Right lobe of liver (tissue), 4 donors: ENCODE measurements at regions not wholly inside any gene's neighbourhood (a gene's known extent, or its start where the extent isn't known, plus 50 kb on each side); places are given as distances from the start of the nearest gene placed in this dataset.

Source experiments
- CTCF ChIP-seq, 4 donors: fragments of 200-600 bp in 3 of 4; fragments of 450-650 bp in 1 of 4; IDR thresholded peaks; one replicate each; pipeline versions ENCODE4 v1.5.1 to v1.8.0; 2016 to 2022; ENCODE audit warnings: antibody characterized with exemption in 4 of 4, mild to moderate bottlenecking in 2 of 4
- POLR2A ChIP-seq: fragments of 450-650 bp; IDR thresholded peaks from one replicate; pipeline ENCODE4 v1.6.1; 2017; ENCODE audit warnings: antibody characterized with exemption, mild to moderate bottlenecking
- donor health status: DM: no; HTN: no; CAD: no.
- donor health status: DM: no; HTN: no; CAD: no.
- donor health status: DM: no; HTN: yes; CAD: no.

GRCh38 chr1:244151537-244151936, 100.5 kb downstream of the ZBTB18 start:
- no peak for TF ChIP-seq CTCF (IDR thresholded peaks at IDR 0.05)
- no peak for TF ChIP-seq POLR2A
